ENCODE measurements at regions not wholly inside any gene's neighbourhood (a gene's known extent, or its start where the extent isn't known, plus 50 kb on each side); places are given as distances from the start of the nearest gene placed in this dataset.

DNA sequence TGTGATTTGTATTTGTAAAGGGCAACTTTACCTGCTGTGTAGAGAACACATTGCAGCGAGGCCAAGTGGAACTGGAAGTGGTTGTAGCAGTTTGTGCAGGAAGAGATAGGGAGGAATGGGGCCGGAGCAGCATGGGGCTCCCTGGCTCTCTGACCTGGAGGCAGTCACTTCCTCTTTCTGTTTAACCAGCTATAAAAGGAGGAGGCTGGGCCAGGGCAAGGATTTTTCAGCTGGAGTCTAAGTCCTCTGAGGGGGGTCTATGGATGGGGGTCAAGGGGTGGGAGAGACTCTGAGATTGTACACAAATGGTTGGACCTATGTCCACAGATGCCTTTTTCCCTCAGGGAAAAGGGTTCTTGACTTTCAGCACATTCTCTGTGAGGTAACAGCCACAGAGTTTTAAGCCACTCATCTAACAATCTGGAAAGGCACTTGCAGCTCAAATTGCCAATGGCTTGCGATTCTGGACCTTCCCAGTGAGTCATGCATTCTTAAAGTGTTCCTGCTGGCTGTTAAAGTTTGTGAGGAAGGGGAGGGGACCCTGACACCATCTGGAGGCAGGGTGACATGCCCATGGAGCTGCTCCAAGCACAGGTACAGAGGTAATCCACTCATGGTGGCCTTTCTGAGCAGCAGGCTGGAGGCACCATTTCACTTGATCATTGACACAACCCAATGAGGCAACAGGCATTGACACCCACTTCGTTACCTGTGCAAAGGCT lies 347.0 kb downstream of the CYRIA start:
- no peak overlapping the region for H3K27ac ChIP-seq

DNA sequence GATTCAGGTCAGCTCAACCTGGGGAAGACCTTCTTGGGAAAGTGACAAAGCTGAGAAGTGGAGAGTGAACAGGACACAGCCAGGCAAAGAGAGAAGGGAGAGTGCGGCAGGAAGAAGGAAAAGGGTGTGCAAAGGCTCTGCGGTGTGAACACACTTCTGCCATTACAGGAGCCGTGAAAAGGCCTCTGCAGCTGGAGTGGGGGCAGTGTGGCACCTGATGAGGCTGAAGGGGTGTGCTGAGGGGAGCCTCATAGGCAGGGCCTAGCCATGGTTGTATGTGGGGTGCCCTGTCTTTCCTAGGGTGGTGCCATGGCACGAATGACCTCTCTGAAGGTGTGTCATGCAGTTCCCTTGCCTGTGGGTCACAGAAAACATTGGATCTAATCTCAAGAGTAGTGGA lies 347.6 kb downstream of the CYRIA start:
- no peak for TF ChIP-seq ZFX (IDR thresholded peaks at IDR 0.05; ENCODE audit: borderline replicate concordance)
- TF ChIP-seq, protein P1, sequence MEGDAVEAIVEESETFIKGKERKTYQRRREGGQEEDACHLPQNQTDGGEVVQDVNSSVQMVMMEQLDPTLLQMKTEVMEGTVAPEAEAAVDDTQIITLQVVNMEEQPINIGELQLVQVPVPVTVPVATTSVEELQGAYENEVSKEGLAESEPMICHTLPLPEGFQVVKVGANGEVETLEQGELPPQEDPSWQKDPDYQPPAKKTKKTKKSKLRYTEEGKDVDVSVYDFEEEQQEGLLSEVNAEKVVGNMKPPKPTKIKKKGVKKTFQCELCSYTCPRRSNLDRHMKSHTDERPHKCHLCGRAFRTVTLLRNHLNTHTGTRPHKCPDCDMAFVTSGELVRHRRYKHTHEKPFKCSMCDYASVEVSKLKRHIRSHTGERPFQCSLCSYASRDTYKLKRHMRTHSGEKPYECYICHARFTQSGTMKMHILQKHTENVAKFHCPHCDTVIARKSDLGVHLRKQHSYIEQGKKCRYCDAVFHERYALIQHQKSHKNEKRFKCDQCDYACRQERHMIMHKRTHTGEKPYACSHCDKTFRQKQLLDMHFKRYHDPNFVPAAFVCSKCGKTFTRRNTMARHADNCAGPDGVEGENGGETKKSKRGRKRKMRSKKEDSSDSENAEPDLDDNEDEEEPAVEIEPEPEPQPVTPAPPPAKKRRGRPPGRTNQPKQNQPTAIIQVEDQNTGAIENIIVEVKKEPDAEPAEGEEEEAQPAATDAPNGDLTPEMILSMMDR (IDR thresholded peaks at IDR 0.05) = no peak
- no peak overlapping the region for H3K27ac ChIP-seq

More for the DNA sequence above, 347.0 kb downstream of the CYRIA start:
- TF ChIP-seq, protein P1 (IDR thresholded peaks at IDR 0.05) = no peak
- TF ChIP-seq ZFX (IDR thresholded peaks at IDR 0.05; ENCODE audit: borderline replicate concordance) = no peak

DNA sequence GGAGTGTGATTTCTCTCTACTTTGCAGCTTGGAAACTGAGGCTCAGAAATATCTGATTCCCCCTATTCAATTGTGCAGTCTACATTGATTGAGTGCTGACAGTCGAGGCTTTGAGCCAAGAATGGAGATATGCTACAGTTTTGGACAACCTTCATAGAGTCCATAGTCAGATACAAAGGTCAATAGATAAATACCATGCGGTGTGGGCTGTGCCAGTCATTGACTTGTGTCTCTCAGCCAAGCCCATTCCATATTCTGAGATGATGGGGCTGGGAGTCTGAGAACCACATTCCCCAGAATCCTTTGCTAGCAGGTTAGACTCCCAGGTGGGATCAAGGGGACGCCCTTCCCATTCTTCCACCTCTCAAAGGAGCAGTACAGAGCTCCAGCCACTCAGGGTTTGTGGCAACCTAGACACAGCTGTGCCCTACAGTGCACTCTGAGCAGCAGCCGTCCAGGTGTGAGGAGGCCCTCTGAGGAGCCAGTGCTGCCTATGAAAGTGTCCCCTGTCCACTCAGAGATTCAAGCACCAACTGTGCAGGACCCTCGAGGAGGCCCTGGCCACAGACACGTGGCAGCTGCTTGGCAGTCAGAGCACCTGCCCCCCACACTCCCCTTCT lies 348.3 kb downstream of the CYRIA start:
- no peak overlapping the region for H3K27ac ChIP-seq
- TF ChIP-seq, protein P1 (IDR thresholded peaks at IDR 0.05) = no peak
- TF ChIP-seq ZFX (IDR thresholded peaks at IDR 0.05; ENCODE audit: borderline replicate concordance) = no peak

DNA sequence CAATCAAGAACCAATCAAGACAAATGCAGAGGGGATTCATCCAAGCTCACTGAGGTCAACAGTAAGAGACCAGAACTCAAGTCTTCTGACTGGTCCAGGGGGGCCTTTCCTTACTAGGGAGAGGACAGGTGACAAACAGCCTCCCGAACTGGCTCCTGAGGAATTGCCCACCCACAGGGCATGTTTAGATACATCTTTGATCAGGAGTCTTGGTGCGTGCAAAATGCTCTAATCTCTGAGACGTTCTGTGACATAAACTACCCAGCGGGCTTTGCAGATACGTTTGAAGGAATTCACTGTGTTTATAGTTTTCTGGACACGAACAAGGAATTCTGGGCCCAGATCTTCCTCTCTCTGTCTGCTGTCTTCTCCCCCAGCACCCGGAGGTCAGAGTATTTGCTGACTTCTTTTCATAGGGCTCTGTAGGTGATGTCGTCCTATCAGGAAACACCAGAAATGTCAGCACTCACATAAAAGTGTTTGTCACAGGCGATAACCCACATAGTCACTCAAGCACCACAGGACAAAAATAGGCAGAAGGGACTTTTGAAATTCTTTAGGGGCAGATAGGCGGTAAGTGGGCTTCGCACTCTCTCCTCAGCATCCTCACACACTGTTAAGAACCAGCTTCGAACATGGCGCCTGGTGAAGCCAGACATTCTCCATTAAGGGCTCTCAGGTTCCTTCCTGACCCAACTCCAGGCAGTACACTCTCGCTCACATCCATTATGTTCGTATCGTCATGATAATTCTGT lies 349.0 kb downstream of the CYRIA start:
- no peak overlapping the region for H3K27ac ChIP-seq
- TF ChIP-seq, protein P1 (IDR thresholded peaks at IDR 0.05) = no peak
- TF ChIP-seq ZFX (IDR thresholded peaks at IDR 0.05; ENCODE audit: borderline replicate concordance) = no peak

DNA sequence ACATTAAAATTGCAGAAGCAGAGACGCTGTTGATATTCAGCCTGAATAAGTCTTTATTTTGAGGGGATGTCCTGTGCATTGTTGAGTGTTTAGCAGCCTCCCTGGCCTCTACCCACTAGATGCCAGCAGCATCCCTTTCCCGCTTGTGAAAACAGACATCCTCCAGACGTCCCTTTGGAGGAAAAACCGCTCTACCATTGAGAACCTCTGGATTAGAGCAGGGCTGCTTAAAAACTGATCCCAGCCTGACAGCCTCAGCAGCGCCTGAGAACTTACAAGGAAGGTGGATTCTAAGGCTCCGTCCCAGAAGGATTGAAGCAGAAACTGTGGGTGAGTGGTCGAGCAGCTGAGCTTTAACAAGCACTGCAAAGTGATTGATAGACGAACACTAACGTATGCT lies 349.7 kb downstream of the CYRIA start:
- H3K27ac ChIP-seq = no peak overlapping the region
- TF ChIP-seq, protein P1 (IDR thresholded peaks at IDR 0.05) = no peak
- no peak for TF ChIP-seq ZFX (IDR thresholded peaks at IDR 0.05; ENCODE audit: borderline replicate concordance)

DNA sequence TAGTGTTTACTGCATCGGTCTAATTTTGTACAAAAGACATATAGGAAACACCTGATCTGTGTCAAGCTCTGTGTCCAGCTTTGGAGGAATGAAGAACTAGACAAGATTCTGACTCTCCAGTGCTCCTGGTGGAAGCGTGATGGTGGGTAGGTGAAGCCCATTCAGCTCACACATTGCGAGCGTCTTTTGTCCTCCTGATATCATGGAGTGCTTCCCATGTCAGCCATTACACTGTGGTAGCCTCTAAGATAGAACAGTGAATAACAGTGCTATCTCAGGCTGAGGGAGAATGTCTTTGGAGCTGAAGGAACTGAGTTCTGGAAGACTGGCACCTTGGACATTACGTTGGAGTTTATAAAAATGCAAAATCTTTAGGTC lies 350.2 kb downstream of the CYRIA start:
- H3K27ac ChIP-seq = no peak overlapping the region
- TF ChIP-seq, protein P1 (IDR thresholded peaks at IDR 0.05) = no peak
- TF ChIP-seq ZFX (IDR thresholded peaks at IDR 0.05; ENCODE audit: borderline replicate concordance) = no peak

Measured in 22Rv1 (cell line).